ENCODE measurements at regions not wholly inside any gene's neighbourhood (a gene's known extent, or its start where the extent isn't known, plus 50 kb on each side); places are given as distances from the start of the nearest gene placed in this dataset.

DNA sequence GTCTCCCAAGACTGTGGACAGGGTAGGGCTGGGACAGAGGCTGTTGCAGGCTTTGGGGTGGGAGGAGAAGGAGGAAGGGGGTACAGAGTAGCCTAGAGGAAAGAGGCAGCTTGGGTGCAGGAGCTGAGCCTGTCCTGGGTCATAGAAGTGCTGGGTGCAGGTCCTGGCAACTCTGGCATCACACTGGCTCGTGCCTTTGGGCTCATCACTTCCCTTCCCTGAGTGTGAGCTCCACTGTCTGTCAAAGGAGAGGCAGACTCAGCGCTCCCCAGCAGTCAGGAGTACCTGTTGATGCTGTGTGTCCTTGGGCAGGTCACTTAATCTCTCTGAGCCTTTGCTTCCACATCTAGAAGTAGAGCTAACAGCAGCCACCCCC is 157.1 kb downstream of the PTPRU start:
- TF ChIP-seq, protein P1, sequence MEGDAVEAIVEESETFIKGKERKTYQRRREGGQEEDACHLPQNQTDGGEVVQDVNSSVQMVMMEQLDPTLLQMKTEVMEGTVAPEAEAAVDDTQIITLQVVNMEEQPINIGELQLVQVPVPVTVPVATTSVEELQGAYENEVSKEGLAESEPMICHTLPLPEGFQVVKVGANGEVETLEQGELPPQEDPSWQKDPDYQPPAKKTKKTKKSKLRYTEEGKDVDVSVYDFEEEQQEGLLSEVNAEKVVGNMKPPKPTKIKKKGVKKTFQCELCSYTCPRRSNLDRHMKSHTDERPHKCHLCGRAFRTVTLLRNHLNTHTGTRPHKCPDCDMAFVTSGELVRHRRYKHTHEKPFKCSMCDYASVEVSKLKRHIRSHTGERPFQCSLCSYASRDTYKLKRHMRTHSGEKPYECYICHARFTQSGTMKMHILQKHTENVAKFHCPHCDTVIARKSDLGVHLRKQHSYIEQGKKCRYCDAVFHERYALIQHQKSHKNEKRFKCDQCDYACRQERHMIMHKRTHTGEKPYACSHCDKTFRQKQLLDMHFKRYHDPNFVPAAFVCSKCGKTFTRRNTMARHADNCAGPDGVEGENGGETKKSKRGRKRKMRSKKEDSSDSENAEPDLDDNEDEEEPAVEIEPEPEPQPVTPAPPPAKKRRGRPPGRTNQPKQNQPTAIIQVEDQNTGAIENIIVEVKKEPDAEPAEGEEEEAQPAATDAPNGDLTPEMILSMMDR (IDR thresholded peaks at IDR 0.05 in 8 of 11, conservative IDR thresholded peaks at IDR 0.05 in 3 of 11) = no peak
- no peak for TF ChIP-seq POLR2AphosphoS5 (IDR thresholded peaks at IDR 0.05)

Data from spleen (tissue), 7 donors.